GM10266 (cell line): ENCODE measurements at regions not wholly inside any gene's neighbourhood (a gene's known extent, or its start where the extent isn't known, plus 50 kb on each side); places are given as distances from the start of the nearest gene placed in this dataset.

Experiments used
- DNase-seq: peaks from one replicate; pipeline ENCODE4 v3.0.0; 2012; ENCODE audit errors: extremely low spot score
- CTCF ChIP-seq: IDR thresholded peaks from 2 replicates; pipeline ENCODE4 v1.5.1; 2012; ENCODE audit warnings: mild to moderate bottlenecking, low read depth; ENCODE audit not compliant: control insufficient read depth, insufficient read depth; ENCODE audit errors: missing control alignments

- no peak for DNase-seq
- no peak for TF ChIP-seq CTCF
Observed at GRCh38 chr18:28582724-28583123, 405.8 kb upstream of the CDH2 start.

GRCh38 chr18:28581521-28582071 lies 404.7 kb upstream of the CDH2 start:
- TF ChIP-seq CTCF: no peak
- DNase-seq: no peak

- DNase-seq: no peak
- TF ChIP-seq CTCF: no peak
Observed at GRCh38 chr18:28576941-28577340, 400.0 kb upstream of the CDH2 start.

GRCh38 chr18:28575123-28575522 lies 398.2 kb upstream of the CDH2 start:
- no peak for DNase-seq
- TF ChIP-seq CTCF: no peak

GRCh38 chr18:28574175-28574574 lies 397.2 kb upstream of the CDH2 start:
- TF ChIP-seq CTCF: no peak
- DNase-seq: no peak

- TF ChIP-seq CTCF: no peak
Observed at GRCh38 chr18:28571929-28572328, 395.0 kb upstream of the CDH2 start.

GRCh38 chr18:28560331-28560730 lies 383.4 kb upstream of the CDH2 start:
- no peak for TF ChIP-seq CTCF
- no peak for DNase-seq

More at GRCh38 chr18:28571929-28572328, 395.0 kb upstream of the CDH2 start:
- DNase-seq: no peak
